ENCODE measurements at regions not wholly inside any gene's neighbourhood (a gene's known extent, or its start where the extent isn't known, plus 50 kb on each side); places are given as distances from the start of the nearest gene placed in this dataset.
"Not testable (repeated sequence)": the region's sequence is repeated elsewhere in the genome, so short reads cannot be mapped to it uniquely, and the experiment has no call there.

DNA sequence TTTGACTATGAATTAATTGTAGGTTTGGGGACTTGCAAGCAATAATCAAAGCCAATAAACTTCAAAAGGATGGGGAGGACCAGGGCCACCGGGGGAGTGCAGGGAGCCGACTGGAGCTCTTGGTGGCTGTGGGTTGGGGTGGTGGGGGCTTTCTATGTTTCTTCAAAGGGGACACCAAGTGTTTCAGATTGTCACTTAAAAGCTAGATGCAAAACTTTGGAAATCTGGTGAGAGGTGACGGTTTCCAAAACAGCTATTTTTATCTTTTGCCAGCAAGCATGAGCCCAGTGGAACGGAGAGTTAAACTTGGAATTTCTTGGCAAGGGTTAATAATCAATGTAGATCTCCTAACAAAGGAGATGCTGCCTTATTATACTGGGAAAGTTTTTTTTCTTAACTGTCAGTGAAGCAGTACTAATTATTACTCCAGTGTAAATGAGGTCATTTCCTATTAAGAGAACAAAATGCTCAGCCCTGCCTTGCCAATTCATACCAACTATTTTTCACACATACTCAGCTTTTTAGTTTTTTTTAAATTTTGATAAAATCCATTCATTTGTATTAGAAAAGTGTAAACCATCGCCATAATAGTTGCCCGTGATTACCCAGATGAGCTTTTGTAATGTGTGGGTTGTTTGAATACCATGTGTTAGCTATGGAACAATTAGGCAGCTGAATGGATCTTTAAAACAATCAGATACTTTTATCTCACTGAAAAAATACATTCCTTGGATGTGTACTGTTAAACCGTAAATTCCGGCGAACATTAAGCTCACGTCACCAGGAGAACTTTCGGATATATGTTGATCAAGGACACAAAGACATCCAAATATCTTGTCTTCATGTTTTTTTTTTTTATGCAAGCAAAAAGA lies 95.9 kb upstream of the ZNF536 start:
- DNase-seq (ENCODE audit: low read depth in 3 of 3) = no peak

DNA sequence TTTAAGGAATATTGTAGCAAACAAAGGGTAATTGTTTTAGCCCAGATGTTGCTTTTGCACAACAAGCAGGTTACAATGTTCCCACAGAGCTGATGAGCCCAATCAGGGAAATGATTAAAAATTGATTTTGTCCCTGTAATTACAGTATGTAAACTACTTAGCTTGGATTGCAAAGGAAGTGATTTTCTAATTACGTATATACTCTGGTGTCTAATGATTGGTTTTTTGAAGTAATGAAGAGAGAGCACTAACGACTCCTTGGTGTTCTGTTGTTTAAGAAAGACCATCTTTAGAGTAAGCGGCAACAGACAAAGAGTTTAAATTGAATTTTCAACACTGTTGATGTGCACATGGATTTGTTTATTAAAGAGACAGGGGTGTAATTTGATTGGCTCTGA lies 95.3 kb upstream of the ZNF536 start:
- no peak for DNase-seq (ENCODE audit: low read depth in 3 of 3)

DNA sequence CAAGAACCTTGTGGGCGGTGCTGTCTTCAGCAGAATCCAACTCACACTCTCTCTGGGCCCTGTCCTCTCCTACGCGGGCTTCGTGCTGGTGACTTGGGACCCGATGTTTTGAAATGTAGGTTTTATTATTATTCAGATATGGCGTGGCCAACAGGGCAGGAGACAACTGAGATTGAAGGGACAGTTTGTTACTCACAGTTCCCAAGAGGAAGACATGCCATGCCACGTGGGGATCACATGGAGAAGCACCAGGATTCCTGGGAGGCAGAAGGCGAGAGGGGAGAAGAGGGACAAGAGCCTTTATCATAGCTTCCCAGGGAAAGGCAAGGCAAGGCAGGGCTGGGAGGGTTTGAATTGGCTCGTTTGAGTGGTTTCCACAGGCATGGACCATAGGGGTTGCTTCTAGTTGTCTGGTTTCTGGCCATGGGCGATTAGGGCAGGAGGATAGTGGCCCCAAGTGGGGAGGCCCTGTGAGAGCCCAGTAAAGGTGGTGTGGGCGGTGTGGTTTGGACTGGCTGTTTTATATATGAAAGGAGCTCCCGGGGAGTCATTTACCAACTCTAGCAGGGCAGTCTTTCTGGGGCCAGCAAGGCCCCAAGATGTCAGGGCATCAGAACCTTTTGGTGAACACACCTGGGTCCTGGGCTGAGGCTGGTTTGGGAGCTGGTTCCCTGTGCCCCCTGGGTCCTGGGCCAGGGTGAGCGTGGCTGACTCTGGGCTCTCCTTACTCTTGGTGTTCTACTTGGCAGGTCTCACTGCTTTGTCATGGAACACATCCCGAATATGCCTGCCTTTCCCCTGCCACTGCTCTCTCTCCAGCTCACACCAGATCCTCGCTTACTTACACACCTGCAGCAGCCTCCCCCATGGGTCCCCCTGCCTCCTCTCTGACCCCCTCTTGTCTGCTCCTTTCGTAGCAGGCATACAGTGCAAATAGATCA lies 94.0 kb upstream of the ZNF536 start:
- no peak for DNase-seq (ENCODE audit: low read depth in 3 of 3)

DNA sequence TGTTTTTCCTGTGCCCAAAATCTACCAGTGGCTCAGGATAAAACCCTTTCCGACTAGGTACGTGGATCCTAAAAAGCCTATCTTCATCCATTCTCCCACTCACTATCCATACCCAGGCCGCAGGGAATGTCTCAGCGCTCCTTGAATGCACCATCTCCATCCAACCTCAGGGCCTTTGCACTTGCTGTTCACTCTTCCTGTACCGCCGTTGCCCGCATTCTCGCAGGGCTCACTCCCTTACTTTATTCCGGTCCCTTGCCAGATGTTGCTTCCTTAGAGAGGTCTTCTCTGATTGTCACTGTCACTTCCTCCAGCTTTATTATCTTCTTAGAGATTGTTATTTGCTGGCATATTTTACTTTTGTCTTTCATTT lies 93.3 kb upstream of the ZNF536 start:
- DNase-seq (ENCODE audit: low read depth in 3 of 3) = no peak

DNA sequence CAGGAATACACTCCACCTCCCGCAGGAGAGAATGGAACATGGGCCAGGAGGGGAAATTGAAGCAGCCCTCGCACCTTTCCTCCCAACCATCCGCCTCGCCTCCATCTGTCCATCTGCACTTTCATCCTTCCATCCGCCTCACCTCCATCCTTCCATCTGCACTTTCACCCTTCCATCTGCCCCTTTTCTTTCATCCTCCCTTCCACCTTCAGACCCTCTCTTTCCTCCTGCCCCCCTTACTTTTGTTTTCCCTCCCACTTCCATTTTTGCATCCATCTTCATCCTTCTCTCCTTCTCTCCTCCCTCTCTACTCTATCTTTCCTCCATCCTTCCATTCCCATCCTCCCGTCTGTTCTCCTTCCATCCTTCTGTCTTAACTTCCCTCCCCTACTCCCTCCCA lies 92.2 kb upstream of the ZNF536 start:
- no peak for DNase-seq (ENCODE audit: low read depth in 3 of 3)

DNA sequence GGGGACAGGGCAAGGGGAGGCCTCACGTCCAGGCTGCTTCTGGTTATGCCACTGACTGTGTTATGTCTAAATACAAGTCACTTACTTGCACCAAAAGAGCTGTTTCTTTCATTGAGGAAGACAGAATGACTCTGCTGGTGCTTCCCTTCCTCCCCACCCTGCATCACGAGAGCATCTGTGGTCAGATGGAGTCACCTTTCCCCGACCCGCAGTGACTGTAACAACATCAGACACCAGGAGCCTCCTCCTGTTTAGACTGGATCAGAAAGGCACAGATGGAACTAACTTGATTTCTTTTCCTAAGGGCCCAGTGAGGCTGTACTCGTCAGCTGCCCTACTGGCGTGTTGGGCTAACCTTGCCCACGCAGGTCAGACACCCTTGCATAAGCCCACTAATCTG lies 90.3 kb upstream of the ZNF536 start:
- no peak for DNase-seq (ENCODE audit: low read depth in 3 of 3)

DNA sequence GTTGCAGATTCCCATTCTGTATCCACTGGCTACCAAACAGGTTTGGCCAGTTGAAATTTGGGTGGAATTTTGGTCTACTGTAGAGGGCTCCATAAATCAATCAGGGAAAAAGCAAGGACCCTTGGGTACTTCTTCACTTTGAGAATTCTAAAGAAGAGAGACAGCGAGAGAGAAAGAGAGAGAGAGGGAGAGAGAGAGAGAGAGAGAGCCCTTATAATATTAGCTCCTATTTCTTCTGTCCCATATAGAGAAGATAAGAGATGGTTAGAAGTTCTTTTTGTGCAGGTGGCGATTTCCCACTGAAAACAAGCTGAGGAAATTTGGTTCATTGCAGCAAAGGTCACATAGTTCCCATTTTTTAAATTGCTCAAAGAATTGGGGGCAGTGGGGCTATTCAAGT lies 88.6 kb upstream of the ZNF536 start:
- DNase-seq (ENCODE audit: low read depth in 3 of 3) = no peak

DNA sequence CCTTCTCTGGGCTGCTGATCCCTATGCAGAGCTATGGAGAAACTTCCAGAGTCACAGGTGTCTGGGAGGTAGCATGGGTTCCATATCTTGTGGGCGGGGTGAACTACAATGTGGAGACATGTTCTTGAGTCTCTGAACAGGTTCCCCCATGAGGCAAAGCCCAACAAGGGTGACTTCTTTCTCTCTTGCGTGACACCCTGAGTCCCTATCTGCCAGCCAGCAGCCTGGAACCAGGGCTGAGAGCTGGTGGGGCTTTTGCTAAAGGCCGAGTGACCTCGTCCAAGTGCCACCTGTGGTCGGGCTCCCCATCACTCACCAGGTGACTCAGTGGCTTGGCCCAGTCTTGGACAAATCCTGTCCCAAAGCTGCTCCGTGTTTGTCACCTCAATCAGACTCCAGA lies 88.0 kb upstream of the ZNF536 start:
- no peak for DNase-seq (ENCODE audit: low read depth in 3 of 3)

DNA sequence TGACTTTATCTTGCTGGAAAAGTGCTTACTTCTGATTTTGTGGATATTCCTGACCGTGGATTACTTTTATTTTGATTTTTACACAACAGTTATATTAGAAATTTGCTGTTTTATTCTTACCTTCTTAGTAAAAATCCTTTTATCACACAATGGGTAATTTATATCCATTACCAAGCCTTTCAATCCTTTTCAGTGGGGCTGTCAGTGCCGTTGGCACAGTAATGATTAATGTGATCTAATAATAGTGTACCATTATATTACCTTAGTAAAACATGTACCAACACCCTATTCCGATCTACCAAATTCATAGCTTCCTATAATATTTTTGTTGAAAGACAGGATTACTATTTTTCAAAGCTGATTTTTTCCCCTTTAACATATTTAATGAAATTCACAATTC lies 87.3 kb upstream of the ZNF536 start:
- DNase-seq (ENCODE audit: low read depth in 3 of 3) = no peak

DNA sequence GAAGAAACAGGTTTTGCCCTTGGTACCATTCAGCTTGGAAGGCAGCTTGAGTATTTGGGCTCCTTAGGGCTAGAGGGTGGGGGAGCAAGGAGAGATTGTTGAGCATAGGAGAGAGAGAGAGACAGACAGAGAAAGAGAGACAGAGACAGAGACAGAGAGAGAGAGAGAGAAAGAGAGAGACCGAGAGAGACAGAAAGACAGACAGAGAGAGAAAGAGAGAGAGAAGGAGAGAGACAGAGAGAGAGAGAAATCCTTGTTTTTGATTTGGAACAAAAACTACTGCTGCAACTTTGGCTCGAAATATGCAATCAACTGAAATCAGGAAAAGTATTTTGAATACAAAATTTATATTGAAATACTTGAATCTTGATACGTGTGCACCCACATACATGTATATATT lies 85.8 kb upstream of the ZNF536 start:
- no peak for DNase-seq (ENCODE audit: low read depth in 3 of 3)

DNA sequence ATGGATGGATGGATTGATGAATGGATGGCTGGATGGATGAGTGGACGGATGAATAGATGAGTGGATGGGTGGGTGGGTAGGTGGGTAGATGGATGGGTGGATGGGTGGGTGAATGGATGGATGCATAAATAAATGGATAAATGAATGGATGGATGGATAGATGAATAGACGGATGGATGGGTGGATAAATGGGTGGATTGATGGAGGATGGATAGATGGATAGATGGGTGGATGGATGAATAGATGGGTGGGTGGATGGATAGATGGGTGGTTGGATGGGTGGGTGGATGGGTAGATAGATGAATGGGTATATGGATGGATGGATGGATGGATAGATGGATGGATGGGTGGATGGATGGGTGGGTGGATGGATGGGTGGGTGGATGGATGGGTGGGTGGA lies 84.9 kb upstream of the ZNF536 start:
- DNase-seq (ENCODE audit: low read depth in 3 of 3) = no peak

DNA sequence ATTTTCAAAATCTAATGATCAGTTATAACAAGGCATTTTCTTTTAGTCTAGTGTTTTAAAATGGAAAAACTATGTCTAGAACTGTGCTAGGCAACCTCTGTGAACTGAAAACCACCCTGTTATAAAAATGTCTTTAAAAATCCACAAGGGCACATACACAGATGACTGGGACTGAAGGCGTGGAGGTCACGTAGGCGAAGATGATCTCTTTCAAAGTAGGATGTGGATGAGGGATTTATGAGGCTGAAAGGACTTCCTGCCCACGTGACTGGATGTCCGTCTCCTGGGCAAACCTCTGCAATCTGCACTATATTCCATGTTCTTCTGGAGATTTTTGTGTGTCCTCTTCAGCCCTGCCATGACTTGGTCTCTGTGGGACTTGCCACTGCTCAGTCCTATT lies 84.2 kb upstream of the ZNF536 start:
- DNase-seq (ENCODE audit: low read depth in 3 of 3) = no peak

DNA sequence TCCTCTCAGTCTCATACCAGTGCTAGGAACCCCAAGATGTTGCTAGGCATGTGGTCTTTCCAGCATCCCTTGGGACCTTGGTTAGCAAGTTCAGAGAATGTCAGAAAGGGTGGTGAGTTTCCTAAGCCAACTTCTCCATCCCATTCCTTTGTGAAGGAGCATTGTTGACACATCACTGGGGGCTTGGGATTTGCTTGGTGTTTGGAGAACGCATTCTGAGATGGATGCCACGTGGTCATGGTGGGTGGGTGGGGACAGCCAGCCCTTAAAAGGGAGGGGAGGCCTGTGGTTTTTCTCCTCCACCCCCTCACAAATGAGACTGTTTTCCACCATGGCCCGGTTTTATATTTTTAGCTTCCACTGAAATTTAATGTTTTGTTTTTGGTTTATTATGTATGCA lies 83.3 kb upstream of the ZNF536 start:
- no peak for DNase-seq (ENCODE audit: low read depth in 3 of 3)

DNA sequence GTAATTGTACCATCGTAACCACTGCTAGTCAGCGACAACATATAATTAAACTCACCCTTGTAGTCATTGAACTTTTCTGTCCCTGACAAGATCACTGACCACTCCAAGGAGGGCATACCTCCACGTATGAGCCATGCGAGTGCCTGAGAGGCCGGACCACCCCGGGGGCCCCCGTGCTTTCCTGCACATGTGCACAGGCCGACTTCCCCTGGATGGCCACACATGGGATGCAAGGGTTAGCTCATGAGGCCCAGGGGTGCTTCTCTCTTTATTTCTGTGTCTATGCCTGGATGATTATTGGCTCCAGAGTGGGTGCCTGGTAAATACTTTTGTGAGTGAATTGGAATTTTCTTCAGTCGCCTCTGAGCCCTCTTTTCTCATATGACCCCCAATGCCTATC lies 82.8 kb upstream of the ZNF536 start:
- DNase-seq (ENCODE audit: low read depth in 3 of 3) = no peak

DNA sequence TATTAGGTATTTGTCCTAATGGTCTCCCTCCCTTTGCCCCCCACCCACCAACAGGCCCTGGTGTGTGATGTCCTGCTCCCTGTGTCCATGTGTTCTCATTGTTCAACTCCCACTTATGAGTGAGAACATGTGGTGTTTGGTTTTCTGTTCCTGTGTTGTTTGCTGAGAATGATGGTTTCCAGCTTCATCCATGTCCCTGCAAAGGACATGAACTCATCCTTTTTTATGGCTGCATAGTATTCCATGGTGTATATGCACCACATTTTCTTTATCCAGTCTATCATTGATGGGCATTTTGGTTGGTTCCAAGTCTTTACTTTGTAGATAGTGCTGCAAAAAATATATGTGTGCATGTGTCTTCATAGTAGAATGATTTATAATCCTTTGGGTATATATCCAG lies 81.4 kb upstream of the ZNF536 start:
- not testable (repeated sequence) for DNase-seq (ENCODE audit: low read depth in 3 of 3)

DNA sequence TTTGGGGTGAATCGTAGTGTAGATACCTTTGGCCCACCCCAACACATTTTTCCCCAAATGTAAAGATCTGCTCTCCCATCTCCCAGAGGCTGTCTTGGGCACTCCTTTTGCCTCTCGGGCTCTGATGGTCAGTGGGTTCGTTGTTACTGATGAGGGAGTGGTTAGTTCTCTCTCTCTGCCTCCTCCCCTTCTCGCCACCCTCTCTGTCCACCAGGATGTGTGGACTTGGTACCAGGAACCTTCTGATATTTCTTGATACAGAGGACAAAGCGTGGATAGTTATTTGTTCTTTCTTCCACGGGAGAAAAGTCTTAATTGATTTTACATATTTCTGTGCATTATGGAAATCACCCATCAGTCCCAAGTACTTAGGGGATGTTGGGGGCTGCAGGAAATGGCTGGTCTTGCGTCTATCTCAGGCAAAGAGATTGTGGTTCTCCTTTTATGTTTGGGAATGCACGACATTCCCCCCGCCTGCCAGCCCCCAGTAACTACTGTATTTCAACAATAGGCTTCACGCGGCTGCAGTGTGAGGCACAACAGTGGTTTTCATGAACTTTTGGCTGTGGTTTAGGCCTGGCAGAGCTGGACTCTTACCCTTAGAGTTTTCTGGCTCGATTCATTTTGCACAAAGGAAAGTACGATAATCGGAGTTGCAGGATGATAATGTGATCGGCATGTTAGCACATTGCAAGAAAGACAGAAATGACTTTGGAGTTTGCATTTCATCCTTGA lies 79.0 kb upstream of the ZNF536 start:
- no peak for DNase-seq (ENCODE audit: low read depth in 3 of 3)

DNA sequence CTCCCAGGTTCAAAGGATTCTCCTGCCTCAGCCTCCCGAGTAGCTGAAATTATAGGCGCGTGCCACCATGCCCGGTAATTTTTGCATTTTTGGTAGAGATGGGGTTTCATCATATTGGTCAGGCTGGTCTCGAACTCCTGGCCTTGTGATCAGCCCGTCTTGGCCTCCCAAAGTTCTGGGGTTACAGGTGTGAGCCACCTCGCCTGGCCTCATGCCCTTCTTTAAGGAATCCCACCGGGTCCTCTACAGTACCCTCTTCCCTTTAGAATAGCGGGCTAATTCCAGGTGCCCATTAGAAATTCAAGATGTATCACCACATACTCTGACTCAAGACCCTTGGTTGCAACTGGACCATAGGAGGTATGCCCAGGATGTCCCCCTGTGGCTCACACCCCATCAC lies 74.2 kb upstream of the ZNF536 start:
- no peak for DNase-seq (ENCODE audit: low read depth in 3 of 3)

DNA sequence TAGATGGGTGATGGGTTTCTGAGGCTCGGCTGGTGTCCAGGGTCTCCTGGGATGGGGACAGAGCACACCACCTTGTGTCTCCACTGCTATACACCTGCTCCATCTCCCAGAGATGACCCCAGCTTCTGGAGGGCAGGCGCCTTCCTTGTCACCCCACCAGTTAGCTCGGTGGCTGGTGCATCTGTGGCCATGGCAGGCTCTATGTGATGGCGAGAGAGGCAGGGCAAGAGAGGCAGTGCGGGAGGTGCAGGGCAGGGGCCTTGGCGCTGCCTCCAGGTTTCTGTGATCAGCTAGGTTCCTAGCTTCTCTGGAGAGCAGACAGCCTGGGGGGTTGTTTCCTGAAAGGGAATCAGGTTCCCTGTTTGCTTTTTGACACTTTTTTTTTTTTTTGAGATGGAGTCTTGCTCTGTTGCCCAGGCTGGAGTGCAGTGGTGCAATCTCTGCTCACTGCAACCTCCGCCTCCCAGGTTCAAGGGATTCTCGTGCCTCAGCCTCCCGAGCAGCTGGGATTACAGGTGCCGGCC lies 69.0 kb upstream of the ZNF536 start:
- DNase-seq (ENCODE audit: low read depth in 3 of 3) = no peak

DNA sequence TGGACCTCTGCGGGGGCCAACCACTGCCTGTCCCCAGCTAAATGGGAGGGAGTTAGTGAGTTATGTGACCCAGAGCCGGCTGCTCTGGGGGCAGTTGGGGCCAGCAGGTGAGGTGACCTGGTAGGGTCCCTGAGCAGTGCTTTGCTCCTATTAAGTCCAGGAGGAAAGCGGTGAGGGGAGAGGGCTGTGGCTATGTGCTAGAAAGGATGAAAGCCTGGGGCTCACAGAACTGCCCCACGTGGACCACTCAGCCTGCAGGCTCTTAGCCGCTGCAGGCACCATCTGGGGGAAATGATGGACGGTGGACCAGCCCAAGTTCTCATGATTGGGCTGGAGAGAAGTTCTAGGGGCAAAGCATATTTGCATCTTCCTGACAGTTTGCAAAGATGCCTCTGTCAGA lies 67.6 kb upstream of the ZNF536 start:
- no peak for DNase-seq (ENCODE audit: low read depth in 3 of 3)

DNA sequence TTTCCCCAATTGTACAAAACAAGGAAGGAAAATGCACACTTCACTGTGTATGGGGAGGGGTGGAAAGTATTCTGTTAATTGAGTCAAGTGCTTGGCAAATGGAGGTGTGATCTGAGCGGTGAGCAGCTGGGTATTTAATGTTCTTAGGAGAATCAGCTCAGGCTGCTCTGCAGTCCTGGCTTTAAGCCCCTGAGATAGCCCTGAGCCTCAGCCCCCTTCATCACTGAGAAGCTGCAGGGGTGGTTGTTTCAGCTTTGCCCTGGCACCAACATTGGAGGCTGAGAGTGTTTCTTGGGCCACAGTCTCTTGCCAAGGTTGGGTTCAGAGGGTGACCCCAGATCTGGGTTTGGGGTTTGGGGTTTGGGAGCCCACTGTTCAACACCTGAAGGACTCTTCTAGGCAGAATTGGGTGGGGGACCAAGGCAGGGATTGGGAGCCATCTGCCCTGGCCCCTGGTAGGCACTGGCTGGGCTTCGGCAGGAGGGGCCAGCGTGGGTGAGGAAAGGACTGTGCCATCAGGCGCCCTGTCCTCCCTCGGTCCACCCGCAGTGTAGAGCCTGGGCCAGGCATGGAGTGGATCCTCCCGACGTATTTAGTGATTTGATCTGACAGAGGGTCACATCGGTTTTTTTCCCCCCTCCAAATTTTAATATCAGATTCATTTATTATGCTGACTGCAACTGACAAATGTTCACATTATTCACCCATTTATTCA lies 66.7 kb upstream of the ZNF536 start:
- DNase-seq (ENCODE audit: low read depth in 3 of 3) = no peak

DNA sequence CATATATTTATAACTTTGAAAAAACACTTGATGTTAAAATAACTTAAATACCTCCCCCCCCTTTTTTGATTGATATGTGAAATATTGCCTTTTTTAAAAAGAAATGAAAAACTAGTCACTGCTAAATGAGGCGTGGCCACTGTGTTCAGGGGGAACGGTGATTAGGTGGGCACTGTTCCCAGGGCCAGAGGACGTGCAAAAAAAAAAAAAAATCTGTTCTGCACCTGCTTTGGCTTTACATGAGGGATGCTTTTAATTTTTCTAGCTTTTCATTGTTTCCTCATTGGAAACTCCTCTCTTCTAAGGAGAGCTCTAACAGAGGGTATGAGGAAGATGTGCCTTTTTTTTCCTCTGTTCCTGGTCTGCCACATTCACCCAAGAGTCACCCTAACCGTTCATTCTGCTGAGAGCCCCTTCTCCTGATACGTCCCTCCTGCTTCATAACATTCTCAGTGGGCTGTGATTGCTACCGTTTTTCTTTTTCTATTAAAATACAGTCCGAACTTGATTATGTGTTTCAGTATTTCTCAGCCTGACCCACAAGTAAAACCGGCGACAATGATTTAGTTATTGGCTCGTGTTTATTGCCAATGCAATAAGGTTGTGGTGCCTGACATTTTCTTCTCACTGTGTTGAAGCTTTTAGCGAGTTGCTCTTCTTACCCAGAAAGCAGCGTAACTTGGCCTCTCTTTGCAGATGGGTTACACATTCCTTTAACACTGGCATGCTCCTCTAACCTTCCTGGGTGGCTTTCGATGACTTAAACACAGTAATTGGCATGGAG lies 64.8 kb upstream of the ZNF536 start:
- no peak for DNase-seq (ENCODE audit: low read depth in 3 of 3)

All from stimulated activated CD4-positive, alpha-beta T cell treated with anti-CD3 and anti-CD28 coated beads, TNF-alpha, amount 100 ng/mL, for 4 hours (primary cell).